ENCODE measurements at regions not wholly inside any gene's neighbourhood (a gene's known extent, or its start where the extent isn't known, plus 50 kb on each side); places are given as distances from the start of the nearest gene placed in this dataset.

- TF ChIP-seq BORCS8-MEF2B (CRISPR knock-in tag; IDR thresholded peaks at IDR 0.05) (no peak), E2F1 (CRISPR knock-in tag; IDR thresholded peaks at IDR 0.05) (no peak), ZBTB49 (CRISPR knock-in tag; IDR thresholded peaks at IDR 0.05; ENCODE audit: borderline replicate concordance) (no peak), EP300 (IDR thresholded peaks at IDR 0.05; ENCODE audit: low read depth in 2 of 2, low read length in 2 of 2) (no peak), EP300 (CRISPR knock-in tag; IDR thresholded peaks at IDR 0.05; ENCODE audit: borderline replicate concordance) (no peak), ZMYM3 (CRISPR knock-in tag; IDR thresholded peaks at IDR 0.05) (no peak)
These were observed 84.2 kb upstream of the SALL3 start for GRCh38 chr18:78895207-78896001.

Measured in HepG2 (cell line).